Activated naive CD4-positive, alpha-beta T cell treated with anti-CD3 and anti-CD28 coated beads, Interleukin-2, amount 10 ng/mL, durations not matched to agents 7 days and 5 days (primary cell): ENCODE measurements at regions not wholly inside any gene's neighbourhood (a gene's known extent, or its start where the extent isn't known, plus 50 kb on each side); places are given as distances from the start of the nearest gene placed in this dataset.

Experiments
- CTCF ChIA-PET: fragments of 350-600 bp; sonication (Branson Sonifier 250); formaldehyde crosslinking; loops from one replicate; lab custom pipeline; 2021; ENCODE audit warnings: antibody characterized with exemption; lab: Charles Lee
- DNase-seq: peaks from one replicate; pipeline ENCODE4 v3.0.0-alpha.2; 2020
- H3K27ac Mint-ChIP-seq: one replicate; pipeline ENCODE4 v1.8.0; 2021; ENCODE audit warnings: mild to moderate bottlenecking, moderate library complexity, mixed read lengths
- H3K27me3 Mint-ChIP-seq: one replicate; pipeline ENCODE4 v1.8.0; 2021; ENCODE audit warnings: mild to moderate bottlenecking, mixed read lengths
- H3K36me3 Mint-ChIP-seq: one replicate; pipeline ENCODE4 v1.8.0; 2021; ENCODE audit warnings: mixed read lengths
- H3K4me1 Mint-ChIP-seq: one replicate; pipeline ENCODE4 v1.8.0; 2021; ENCODE audit warnings: mixed read lengths
- H3K4me3 Mint-ChIP-seq: one replicate; pipeline ENCODE4 v1.8.0; 2021; ENCODE audit warnings: mild to moderate bottlenecking, moderate library complexity, mixed read lengths
- H3K9me3 Mint-ChIP-seq: one replicate; pipeline ENCODE4 v1.8.0; 2021; ENCODE audit warnings: mixed read lengths

GRCh38 chr11:28584992-28585391 is 476.8 kb downstream of the METTL15 start:
- DNase-seq = no peak
- Mint-ChIP-seq H3K36me3 (no peaks in the 10 kb centered on the region), H3K4me3 (no peak overlapping the region), H3K27ac (no peak overlapping the region), H3K9me3 (no peaks in the 10 kb centered on the region), H3K4me1 (no peaks in the 10 kb centered on the region), H3K27me3 (no peaks in the 10 kb centered on the region)
- CTCF ChIA-PET = no interaction called here

- H3K27ac Mint-ChIP-seq = no peak overlapping the region
Measured at GRCh38 chr11:28582506-28582905, 474.3 kb downstream of the METTL15 start.

GRCh38 chr11:28581286-28582242 is 473.4 kb downstream of the METTL15 start:
- no peak for DNase-seq

More at GRCh38 chr11:28582506-28582905, 474.3 kb downstream of the METTL15 start:
- CTCF ChIA-PET = no interaction called here
- Mint-ChIP-seq H3K4me1 (no peaks in the 10 kb centered on the region), H3K9me3 (no peaks in the 10 kb centered on the region), H3K27me3 (no peaks in the 10 kb centered on the region), H3K36me3 (no peaks in the 10 kb centered on the region), H3K4me3 (no peak overlapping the region)
- DNase-seq = no peak

GRCh38 chr11:28571371-28571770 is 463.2 kb downstream of the METTL15 start:
- Mint-ChIP-seq H3K4me1 (no peaks in the 10 kb centered on the region), H3K36me3 (no peaks in the 10 kb centered on the region), H3K27me3 (peaks cover 5% of the 10 kb centered on the region), H3K27ac (no peak overlapping the region), H3K4me3 (no peak overlapping the region), H3K9me3 (no peaks in the 10 kb centered on the region)
- DNase-seq = no peak
- CTCF ChIA-PET = no interaction called here

More at GRCh38 chr11:28581286-28582242, 473.4 kb downstream of the METTL15 start:
- Mint-ChIP-seq H3K36me3 (no peaks in the 10 kb centered on the region), H3K9me3 (no peaks in the 10 kb centered on the region), H3K27me3 (no peaks in the 10 kb centered on the region), H3K4me3 (no peak overlapping the region), H3K27ac (no peak overlapping the region), H3K4me1 (no peaks in the 10 kb centered on the region)
- CTCF ChIA-PET = no interaction called here

GRCh38 chr11:28569106-28569505 is 460.9 kb downstream of the METTL15 start:
- H3K4me1 Mint-ChIP-seq = no peaks in the 10 kb centered on the region
- CTCF ChIA-PET = no interaction called here
- DNase-seq = no peak
- H3K27me3 Mint-ChIP-seq = peaks cover 5% of the 10 kb centered on the region
- H3K36me3 Mint-ChIP-seq = no peaks in the 10 kb centered on the region
- no peak overlapping the region for H3K4me3 Mint-ChIP-seq
- no peaks in the 10 kb centered on the region for H3K9me3 Mint-ChIP-seq
- H3K27ac Mint-ChIP-seq = no peak overlapping the region

- no peak for DNase-seq
- Mint-ChIP-seq H3K4me3 (no peak overlapping the region), H3K27ac (no peak overlapping the region), H3K4me1 (no peaks in the 10 kb centered on the region), H3K27me3 (peaks cover 5% of the 10 kb centered on the region), H3K36me3 (no peaks in the 10 kb centered on the region), H3K9me3 (no peaks in the 10 kb centered on the region)
- CTCF ChIA-PET = no interaction called here
Measured at GRCh38 chr11:28566339-28567089, 458.3 kb downstream of the METTL15 start.

- no peak overlapping the region for H3K4me3 Mint-ChIP-seq
- H3K4me1 Mint-ChIP-seq = no peaks in the 10 kb centered on the region
- H3K36me3 Mint-ChIP-seq = no peaks in the 10 kb centered on the region
- no peak for DNase-seq
- no peaks in the 10 kb centered on the region for H3K27me3 Mint-ChIP-seq
- H3K27ac Mint-ChIP-seq = no peak overlapping the region
- CTCF ChIA-PET = no interaction called here
- peaks cover 2% of the 10 kb centered on the region for H3K9me3 Mint-ChIP-seq
Measured at GRCh38 chr11:28559492-28559891, 451.3 kb downstream of the METTL15 start.

GRCh38 chr11:28547321-28547741 is 439.1 kb downstream of the METTL15 start:
- Mint-ChIP-seq H3K27me3 (no peaks in the 10 kb centered on the region), H3K27ac (no peak overlapping the region), H3K4me3 (no peak overlapping the region), H3K9me3 (no peaks in the 10 kb centered on the region), H3K36me3 (no peaks in the 10 kb centered on the region), H3K4me1 (no peaks in the 10 kb centered on the region)
- CTCF ChIA-PET = no interaction called here
- DNase-seq = no peak

- Mint-ChIP-seq H3K36me3 (no peaks in the 10 kb centered on the region), H3K4me3 (no peak overlapping the region), H3K9me3 (no peaks in the 10 kb centered on the region), H3K27ac (no peak overlapping the region), H3K4me1 (no peaks in the 10 kb centered on the region), H3K27me3 (no peaks in the 10 kb centered on the region)
- DNase-seq = no peak
- CTCF ChIA-PET = no interaction called here
Measured at GRCh38 chr11:28545536-28545935, 437.3 kb downstream of the METTL15 start.

GRCh38 chr11:28542561-28542960 is 434.4 kb downstream of the METTL15 start:
- Mint-ChIP-seq H3K4me1 (no peaks in the 10 kb centered on the region), H3K27me3 (no peaks in the 10 kb centered on the region), H3K4me3 (no peak overlapping the region), H3K9me3 (no peaks in the 10 kb centered on the region), H3K36me3 (no peaks in the 10 kb centered on the region), H3K27ac (no peak overlapping the region)
- CTCF ChIA-PET = no interaction called here
- DNase-seq = no peak

- Mint-ChIP-seq H3K36me3 (no peaks in the 10 kb centered on the region), H3K9me3 (no peaks in the 10 kb centered on the region), H3K4me3 (no peak overlapping the region), H3K27ac (no peak overlapping the region), H3K27me3 (no peaks in the 10 kb centered on the region), H3K4me1 (no peaks in the 10 kb centered on the region)
- CTCF ChIA-PET = no interaction called here
- DNase-seq = no peak
Measured at GRCh38 chr11:28539239-28540030, 431.2 kb downstream of the METTL15 start.

GRCh38 chr11:28537822-28538221 is 429.6 kb downstream of the METTL15 start:
- Mint-ChIP-seq H3K27me3 (no peaks in the 10 kb centered on the region), H3K27ac (no peak overlapping the region), H3K4me3 (no peak overlapping the region), H3K4me1 (no peaks in the 10 kb centered on the region), H3K9me3 (no peaks in the 10 kb centered on the region), H3K36me3 (no peaks in the 10 kb centered on the region)
- no peak for DNase-seq
- CTCF ChIA-PET = no interaction called here

- H3K36me3 Mint-ChIP-seq = no peaks in the 10 kb centered on the region
- H3K9me3 Mint-ChIP-seq = no peaks in the 10 kb centered on the region
- CTCF ChIA-PET = no interaction called here
- no peaks in the 10 kb centered on the region for H3K4me1 Mint-ChIP-seq
- no peak for DNase-seq
- no peak overlapping the region for H3K27ac Mint-ChIP-seq
- H3K4me3 Mint-ChIP-seq = no peak overlapping the region
- no peaks in the 10 kb centered on the region for H3K27me3 Mint-ChIP-seq
Measured at GRCh38 chr11:28536504-28537267, 428.5 kb downstream of the METTL15 start.
